Karpas-422 (cell line): ENCODE measurements at regions not wholly inside any gene's neighbourhood (a gene's known extent, or its start where the extent isn't known, plus 50 kb on each side); places are given as distances from the start of the nearest gene placed in this dataset.

ENCODE experiments used
- DNase-seq: peaks from one replicate; pipeline ENCODE4 v3.0.0-alpha.2; 2015
- H2AFZ ChIP-seq: fragments of 200-600 bp; sonication (generic); 2 replicates; pipeline ENCODE4 v1.6.1; 2014; ENCODE audit warnings: antibody characterized with exemption, low read length, mixed read lengths
- H3K27ac ChIP-seq: fragments of 200-600 bp; sonication (generic); 2 replicates; pipeline ENCODE4 v1.5.1; 2014; ENCODE audit warnings: mild to moderate bottlenecking, low read length, moderate library complexity
- H3K27me3 ChIP-seq: fragments of 200-600 bp; sonication (generic); 2 replicates; pipeline ENCODE4 v1.6.1; 2014; ENCODE audit warnings: low read length, mixed read lengths
- H3K36me3 ChIP-seq: fragments of 200-600 bp; sonication (generic); 2 replicates; pipeline ENCODE4 v1.6.1; 2014; ENCODE audit warnings: low read length, mixed read lengths; ENCODE audit not compliant: insufficient read depth
- H3K4me1 ChIP-seq: fragments of 200-600 bp; sonication (generic); 2 replicates; pipeline ENCODE4 v1.6.1; 2014; ENCODE audit warnings: mild to moderate bottlenecking, low read length, mixed read lengths
- H3K4me2 ChIP-seq: fragments of 200-600 bp; sonication (generic); 2 replicates; pipeline ENCODE4 v1.6.1; 2014; ENCODE audit warnings: low read length, low read depth, mild to moderate bottlenecking; ENCODE audit not compliant: poor library complexity, severe bottlenecking
- H3K4me3 ChIP-seq: fragments of 200-600 bp; sonication (generic); 2 replicates; pipeline ENCODE4 v1.5.1; 2014; ENCODE audit warnings: mild to moderate bottlenecking, antibody characterized with exemption, low read length, mixed read lengths
- H3K79me2 ChIP-seq: fragments of 200-600 bp; sonication (generic); 2 replicates; pipeline ENCODE4 v1.6.1; 2014; ENCODE audit warnings: mild to moderate bottlenecking, low read length, mixed read lengths
- H3K9ac ChIP-seq: fragments of 200-600 bp; sonication (generic); 2 replicates; pipeline ENCODE4 v1.6.0; 2014; ENCODE audit warnings: low read length
- H3K9me2 ChIP-seq: fragments of 200-600 bp; sonication (generic), shearing (Covaris generic); replicated peaks from 2 replicates; pipeline ENCODE4 v1.6.0; 2014; ENCODE audit warnings: mild to moderate bottlenecking, low read length, moderate library complexity; ENCODE audit not compliant: insufficient read depth
- H3K9me3 ChIP-seq: fragments of 300-700, 200-600 bp; sonication (generic); 2 replicates; pipeline ENCODE4 v1.6.1; 2014; ENCODE audit warnings: low read length, mixed read lengths
- H4K20me1 ChIP-seq: fragments of 200-600 bp; sonication (generic); 2 replicates; pipeline ENCODE4 v1.6.1; 2014; ENCODE audit warnings: mild to moderate bottlenecking, antibody characterized with exemption, low read length, low read depth; ENCODE audit not compliant: insufficient read depth

DNA sequence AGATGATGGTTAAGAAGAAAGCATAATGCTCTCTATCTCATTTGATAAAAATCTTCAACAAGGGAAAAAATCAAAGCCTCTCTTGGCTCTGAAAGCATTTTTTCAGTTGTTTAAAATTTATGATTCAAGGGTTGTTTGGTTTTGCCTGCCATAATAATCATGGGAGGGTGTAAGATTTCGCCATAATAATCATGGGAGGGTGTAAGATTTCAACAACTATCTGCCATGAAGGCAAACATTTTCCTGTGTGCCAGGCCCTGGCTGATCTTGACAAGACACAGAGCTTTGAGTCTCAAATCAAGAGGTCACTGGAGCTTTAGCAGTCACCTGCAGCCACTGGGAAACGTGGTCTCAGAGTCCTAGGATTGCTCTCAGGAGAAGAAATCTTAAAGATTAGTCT lies 175.1 kb upstream of the PIEZO2 start:
- no peaks in the 10 kb centered on the region for H3K9me2 ChIP-seq
- no peaks in the 10 kb centered on the region for H3K36me3 ChIP-seq
- no peak overlapping the region for H3K9ac ChIP-seq
- H3K4me3 ChIP-seq = no peak overlapping the region
- no peak for DNase-seq
- H2AFZ ChIP-seq = no peak overlapping the region
- H3K79me2 ChIP-seq = no peaks in the 10 kb centered on the region
- H3K27ac ChIP-seq = no peak overlapping the region
- no peaks in the 10 kb centered on the region for H3K4me1 ChIP-seq
- H4K20me1 ChIP-seq = no peaks in the 10 kb centered on the region
- H3K27me3 ChIP-seq = no peaks in the 10 kb centered on the region
- H3K4me2 ChIP-seq = no peak overlapping the region
- H3K9me3 ChIP-seq = no peaks in the 10 kb centered on the region

DNA sequence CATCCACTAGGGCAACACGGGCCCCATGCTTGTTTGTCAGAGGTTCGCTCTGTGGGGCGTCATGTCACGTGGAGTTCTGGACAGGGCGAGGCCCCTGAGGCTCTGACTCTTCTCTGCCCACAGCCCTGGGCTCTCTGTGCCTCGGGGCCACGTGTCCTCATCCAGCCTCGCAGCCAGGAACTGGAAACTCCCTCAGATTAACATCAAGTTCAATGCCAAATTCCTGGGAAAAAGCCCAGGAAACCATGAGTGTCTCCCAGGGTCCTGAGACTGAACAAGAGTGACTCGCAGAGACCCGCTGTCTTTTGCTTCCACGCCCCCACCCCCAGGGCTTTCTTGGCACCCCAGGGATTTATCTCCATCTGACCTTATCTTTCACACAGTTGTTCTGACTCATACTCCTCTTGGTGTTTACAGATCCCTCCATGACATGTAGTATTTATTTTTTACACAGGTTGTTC lies 174.0 kb upstream of the PIEZO2 start:
- Histone ChIP-seq H3K9me2 (no peaks in the 10 kb centered on the region), H3K9ac (no peak overlapping the region), H3K9me3 (no peaks in the 10 kb centered on the region), H3K4me2 (no peak overlapping the region), H3K79me2 (no peaks in the 10 kb centered on the region), H3K27me3 (no peaks in the 10 kb centered on the region), H3K27ac (no peak overlapping the region), H3K4me1 (no peaks in the 10 kb centered on the region), H4K20me1 (no peaks in the 10 kb centered on the region), H3K4me3 (no peak overlapping the region), H2AFZ (no peak overlapping the region), H3K36me3 (no peaks in the 10 kb centered on the region)
- no peak for DNase-seq

DNA sequence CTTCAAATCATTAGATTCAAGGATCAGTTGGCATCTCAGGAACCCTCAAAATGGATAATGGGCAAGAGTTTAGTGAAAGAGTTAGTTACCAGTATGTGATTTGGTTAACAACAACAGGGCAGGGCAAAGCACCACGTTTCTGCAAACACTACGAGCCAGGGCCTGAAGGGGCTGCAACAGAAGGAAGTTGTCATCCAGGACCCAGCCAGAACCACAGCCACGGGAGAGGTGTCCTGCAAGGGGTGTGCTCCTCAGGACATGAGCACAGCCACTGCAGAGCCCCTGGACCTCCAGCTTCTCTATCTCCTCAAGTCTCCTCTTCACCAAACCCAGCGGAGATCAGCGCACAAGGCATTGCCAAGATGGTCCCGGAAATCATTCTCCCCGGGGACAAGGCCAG lies 173.3 kb upstream of the PIEZO2 start:
- H3K9ac ChIP-seq = no peak overlapping the region
- no peak overlapping the region for H3K27ac ChIP-seq
- no peak overlapping the region for H2AFZ ChIP-seq
- no peak for DNase-seq
- H4K20me1 ChIP-seq = no peaks in the 10 kb centered on the region
- no peaks in the 10 kb centered on the region for H3K36me3 ChIP-seq
- H3K27me3 ChIP-seq = no peaks in the 10 kb centered on the region
- H3K4me2 ChIP-seq = no peak overlapping the region
- no peaks in the 10 kb centered on the region for H3K9me2 ChIP-seq
- no peak overlapping the region for H3K4me3 ChIP-seq
- no peaks in the 10 kb centered on the region for H3K4me1 ChIP-seq
- H3K79me2 ChIP-seq = no peaks in the 10 kb centered on the region
- no peaks in the 10 kb centered on the region for H3K9me3 ChIP-seq

DNA sequence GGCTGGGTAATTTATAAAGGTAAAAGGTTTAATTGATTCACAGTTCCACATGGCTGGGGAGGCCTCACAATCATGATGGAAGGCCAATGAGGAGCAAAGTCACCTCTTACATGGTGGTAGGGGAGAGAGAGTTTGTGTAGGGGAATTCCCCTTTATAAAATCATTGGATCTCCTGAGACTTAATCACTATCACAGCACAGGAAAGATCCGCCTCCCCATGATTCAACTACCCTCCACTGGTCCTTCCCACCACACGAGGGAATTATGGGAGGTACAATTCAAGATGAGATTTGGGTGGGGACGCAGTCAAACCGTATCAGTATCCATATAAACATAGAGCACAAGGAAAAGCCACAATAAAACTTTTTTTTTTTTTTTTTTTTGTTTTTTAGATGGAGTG lies 172.6 kb upstream of the PIEZO2 start:
- H3K79me2 ChIP-seq = no peaks in the 10 kb centered on the region
- no peaks in the 10 kb centered on the region for H3K9me2 ChIP-seq
- H2AFZ ChIP-seq = no peak overlapping the region
- H3K9me3 ChIP-seq = no peaks in the 10 kb centered on the region
- no peak overlapping the region for H3K27ac ChIP-seq
- no peaks in the 10 kb centered on the region for H4K20me1 ChIP-seq
- no peak for DNase-seq
- H3K9ac ChIP-seq = no peak overlapping the region
- no peak overlapping the region for H3K4me2 ChIP-seq
- H3K27me3 ChIP-seq = no peaks in the 10 kb centered on the region
- H3K36me3 ChIP-seq = no peaks in the 10 kb centered on the region
- no peaks in the 10 kb centered on the region for H3K4me1 ChIP-seq
- no peak overlapping the region for H3K4me3 ChIP-seq

DNA sequence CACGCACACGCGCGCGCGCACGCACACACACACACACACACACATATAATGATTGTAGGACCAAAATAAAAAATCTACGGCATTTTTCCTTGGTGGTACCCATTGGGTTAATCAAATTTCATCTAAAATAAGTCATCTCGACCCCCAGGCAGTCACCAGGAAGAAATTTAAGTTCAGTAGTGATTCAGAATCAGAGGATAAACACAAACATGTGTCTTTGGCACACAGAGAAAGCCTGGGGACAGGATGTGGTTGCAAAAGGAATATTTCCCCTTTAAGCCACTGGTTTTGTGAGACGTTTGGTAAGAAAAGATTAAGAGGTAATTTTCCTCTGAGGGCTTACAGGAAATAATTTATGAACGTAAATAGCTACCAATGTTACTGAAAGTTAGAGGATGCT lies 171.6 kb upstream of the PIEZO2 start:
- H3K4me1 ChIP-seq = no peaks in the 10 kb centered on the region
- no peaks in the 10 kb centered on the region for H4K20me1 ChIP-seq
- H3K9ac ChIP-seq = no peak overlapping the region
- H3K9me2 ChIP-seq = no peaks in the 10 kb centered on the region
- H3K79me2 ChIP-seq = no peaks in the 10 kb centered on the region
- no peaks in the 10 kb centered on the region for H3K9me3 ChIP-seq
- H3K4me3 ChIP-seq = no peak overlapping the region
- no peak overlapping the region for H3K27ac ChIP-seq
- H2AFZ ChIP-seq = no peak overlapping the region
- H3K4me2 ChIP-seq = no peak overlapping the region
- H3K36me3 ChIP-seq = no peaks in the 10 kb centered on the region
- DNase-seq = no peak
- H3K27me3 ChIP-seq = no peaks in the 10 kb centered on the region

DNA sequence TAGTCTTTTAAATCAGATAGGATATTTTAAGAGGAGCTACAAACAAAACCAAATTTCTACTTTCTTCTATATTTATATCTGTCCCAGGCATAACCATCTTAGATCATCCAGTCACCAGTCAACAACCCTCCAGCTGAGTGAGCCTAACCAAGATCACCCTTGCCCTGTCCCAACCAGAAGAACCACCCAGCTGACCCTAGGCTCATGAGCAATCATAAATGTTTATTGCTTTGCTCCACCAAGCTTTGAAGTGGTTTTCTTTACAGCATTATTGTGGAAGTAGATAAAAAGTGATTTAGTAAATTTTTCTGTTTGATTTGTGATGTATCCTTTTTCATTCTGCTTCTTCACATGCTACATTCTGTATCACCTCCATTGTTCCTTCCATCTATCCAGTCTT lies 167.2 kb upstream of the PIEZO2 start:
- no peak overlapping the region for H3K27ac ChIP-seq
- no peaks in the 10 kb centered on the region for H3K36me3 ChIP-seq
- no peak overlapping the region for H3K9ac ChIP-seq

DNA sequence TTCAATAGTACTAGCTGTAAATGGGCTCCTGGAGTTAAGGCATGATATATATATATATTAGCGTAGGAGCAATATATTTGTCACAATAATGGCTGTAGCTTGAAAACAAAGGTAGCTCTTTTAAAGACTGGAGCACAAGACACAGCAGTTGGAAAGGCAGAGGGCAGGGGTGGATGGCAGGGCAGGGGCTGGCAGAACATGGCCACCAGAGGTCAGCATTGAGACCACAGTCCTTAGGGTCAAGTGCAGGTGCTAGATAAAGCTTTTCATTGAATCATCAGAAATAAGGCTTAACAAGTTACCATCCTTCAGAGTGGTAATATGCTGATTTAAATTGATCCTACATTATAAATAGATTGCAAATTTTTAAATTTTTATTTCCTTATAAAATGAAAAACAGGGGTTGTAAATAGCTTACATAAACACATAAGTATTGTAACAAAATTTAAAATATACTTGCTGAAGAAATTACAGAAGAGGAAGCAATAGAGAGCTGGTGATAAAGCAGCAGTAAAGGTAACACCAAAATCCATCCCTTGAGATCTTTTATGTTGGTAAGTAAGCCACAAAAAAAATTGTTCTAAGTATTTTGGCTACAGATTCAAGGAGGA lies 161.2 kb upstream of the PIEZO2 start:
- Histone ChIP-seq H3K9me3 (no peaks in the 10 kb centered on the region), H3K9ac (no peak overlapping the region), H3K36me3 (no peaks in the 10 kb centered on the region), H3K4me3 (no peak overlapping the region), H3K27ac (no peak overlapping the region), H2AFZ (no peak overlapping the region), H3K79me2 (no peaks in the 10 kb centered on the region), H3K9me2 (no peaks in the 10 kb centered on the region), H3K4me1 (no peaks in the 10 kb centered on the region), H3K4me2 (no peak overlapping the region), H4K20me1 (no peaks in the 10 kb centered on the region), H3K27me3 (no peaks in the 10 kb centered on the region)
- DNase-seq = peak; percentile 81

More for the DNA sequence above, 167.2 kb upstream of the PIEZO2 start:
- H3K9me3 ChIP-seq = no peaks in the 10 kb centered on the region
- H3K4me1 ChIP-seq = no peaks in the 10 kb centered on the region
- H3K9me2 ChIP-seq = no peaks in the 10 kb centered on the region
- no peak overlapping the region for H2AFZ ChIP-seq
- no peak overlapping the region for H3K4me2 ChIP-seq
- H4K20me1 ChIP-seq = no peaks in the 10 kb centered on the region
- H3K79me2 ChIP-seq = no peaks in the 10 kb centered on the region
- no peak for DNase-seq
- no peak overlapping the region for H3K4me3 ChIP-seq
- no peaks in the 10 kb centered on the region for H3K27me3 ChIP-seq

DNA sequence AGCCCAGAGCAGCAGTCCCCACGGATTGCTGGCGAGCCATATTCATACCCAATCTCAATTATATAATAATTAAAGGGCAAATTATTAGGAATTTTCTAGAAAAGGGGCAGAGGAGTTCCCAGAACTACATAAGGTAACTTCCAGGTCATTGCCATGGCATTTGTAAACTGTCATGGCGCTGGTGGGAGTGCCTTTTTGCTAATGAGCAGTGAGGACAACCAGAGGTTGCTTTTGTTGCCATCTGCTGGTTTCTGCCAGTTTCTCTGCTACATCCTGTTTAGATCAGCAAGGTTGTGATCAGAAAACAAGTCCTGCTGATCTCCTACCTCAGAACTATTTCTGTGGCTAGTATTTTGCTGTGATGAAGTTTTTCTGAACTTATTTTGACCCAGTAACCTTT lies 159.8 kb upstream of the PIEZO2 start:
- Histone ChIP-seq H3K4me1 (no peaks in the 10 kb centered on the region), H2AFZ (no peak overlapping the region; the same call in 1 of the 2 replicates), H3K9ac (no peak overlapping the region), H3K27ac (no peak overlapping the region), H3K36me3 (no peaks in the 10 kb centered on the region), H3K9me2 (no peaks in the 10 kb centered on the region), H3K4me2 (no peak overlapping the region), H3K27me3 (no peaks in the 10 kb centered on the region), H3K4me3 (no peak overlapping the region), H3K79me2 (no peaks in the 10 kb centered on the region), H3K9me3 (no peaks in the 10 kb centered on the region), H4K20me1 (no peaks in the 10 kb centered on the region)
- peak; percentile 65 for DNase-seq

DNA sequence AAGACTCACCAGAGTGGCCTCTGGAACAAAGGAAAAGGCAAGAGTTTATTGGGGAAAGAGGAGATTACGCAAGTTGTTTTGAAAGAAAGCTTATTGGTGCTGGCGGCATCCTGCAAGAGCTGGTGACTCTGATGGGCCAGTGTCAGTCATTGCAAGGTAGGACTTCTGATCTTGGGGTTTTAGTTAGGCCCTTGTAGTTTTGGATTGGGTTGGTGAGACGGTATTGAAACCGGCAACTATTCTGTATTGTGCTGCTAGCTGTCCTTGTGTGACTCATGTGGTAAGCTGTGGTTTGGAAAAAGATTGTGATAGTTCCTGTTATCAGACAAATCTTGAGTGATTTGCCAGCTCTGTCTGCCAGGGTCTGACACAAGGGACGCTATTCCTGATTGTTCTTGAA lies 159.1 kb upstream of the PIEZO2 start:
- Histone ChIP-seq H3K27me3 (no peaks in the 10 kb centered on the region), H2AFZ (no peak overlapping the region; the same call in 1 of the 2 replicates), H3K79me2 (no peaks in the 10 kb centered on the region)

More for the DNA sequence above, 159.1 kb upstream of the PIEZO2 start:
- no peaks in the 10 kb centered on the region for H3K9me2 ChIP-seq
- no peak overlapping the region for H3K4me3 ChIP-seq
- H3K4me2 ChIP-seq = no peak overlapping the region
- H4K20me1 ChIP-seq = no peaks in the 10 kb centered on the region
- no peak overlapping the region for H3K27ac ChIP-seq
- no peaks in the 10 kb centered on the region for H3K4me1 ChIP-seq
- no peaks in the 10 kb centered on the region for H3K36me3 ChIP-seq
- no peak for DNase-seq
- no peak overlapping the region for H3K9ac ChIP-seq
- H3K9me3 ChIP-seq = no peaks in the 10 kb centered on the region
